ENCODE measurements at regions not wholly inside any gene's neighbourhood (a gene's known extent, or its start where the extent isn't known, plus 50 kb on each side); places are given as distances from the start of the nearest gene placed in this dataset.

GRCh38 chr5:24854350-24854749 lies 209.6 kb upstream of the CDH10 start:
- CTCF ChIA-PET: no interaction called here
- ATAC-seq: no peak
- TF ChIP-seq CHD4 (IDR thresholded peaks at IDR 0.05; ENCODE audit: borderline replicate concordance) (no peak), HOXA7 (CRISPR knock-in tag; IDR thresholded peaks at IDR 0.05) (no peak), EP300 (IDR thresholded peaks at IDR 0.05) (no peak), KDM1A (IDR thresholded peaks at IDR 0.05; ENCODE audit: low read depth) (no peak), RNF2 (IDR thresholded peaks at IDR 0.05; ENCODE audit: borderline replicate concordance, low read depth) (no peak), MAX (IDR thresholded peaks at IDR 0.05) (no peak), HEYL (CRISPR knock-in tag; IDR thresholded peaks at IDR 0.05) (no peak), MYC (IDR thresholded peaks at IDR 0.05; ENCODE audit: borderline replicate concordance, low read length) (no peak), TFCP2L1 (CRISPR knock-in tag; IDR thresholded peaks at IDR 0.05) (no peak), NR3C1 (IDR thresholded peaks at IDR 0.05) (no peak), JUN (IDR thresholded peaks at IDR 0.05) (no peak), HES2 (IDR thresholded peaks at IDR 0.05) (no peak), FOSB (CRISPR knock-in tag; IDR thresholded peaks at IDR 0.05) (no peak)
- FAIRE-seq: no peak
- no peak overlapping the region for H3K27ac ChIP-seq
- H3K4me3 ChIP-seq: no peak overlapping the region
- no peak for DNase-seq (ENCODE audit: low read depth in 1 of 2, low spot score in 1 of 2)
- no peaks in the 10 kb centered on the region for H3K4me1 ChIP-seq
- H3K4me2 ChIP-seq: no peak overlapping the region
- H3K9me3 ChIP-seq: no peaks in the 10 kb centered on the region
- POLR2A ChIA-PET: no interaction called here

GRCh38 chr5:24850926-24851486 lies 206.2 kb upstream of the CDH10 start:
- FAIRE-seq (no peak), DNase-seq (ENCODE audit: low read depth in 1 of 2, low spot score in 1 of 2) (no peak), ATAC-seq (no peak)
- Histone ChIP-seq H3K4me1 (no peaks in the 10 kb centered on the region), H3K4me3 (no peak overlapping the region), H3K27ac (no peak overlapping the region), H3K4me2 (no peak overlapping the region), H3K9me3 (no peaks in the 10 kb centered on the region)
- TF ChIP-seq ZNF302 (CRISPR knock-in tag; IDR thresholded peaks at IDR 0.05): no peak
- TF ChIP-seq TP53 (CRISPR knock-in tag; IDR thresholded peaks at IDR 0.05): no peak
- no peak for TF ChIP-seq CEBPB (IDR thresholded peaks at IDR 0.05)
- no peak for TF ChIP-seq HOXB5 (CRISPR knock-in tag; IDR thresholded peaks at IDR 0.05)
- TF ChIP-seq MAFK (IDR thresholded peaks at IDR 0.05; ENCODE audit: partially characterized antibody): no peak
- no peak for TF ChIP-seq SMC3 (IDR thresholded peaks at IDR 0.05)
- 18% methylated on average over 5 of the region's 5 CpGs for WGBS (ENCODE audit: missing lambda C conversion rate)
- ChIA-PET POLR2A (no interaction called here), CTCF (no interaction called here)

GRCh38 chr5:24849210-24849609 lies 204.4 kb upstream of the CDH10 start:
- 9% methylated on average over 1 of the region's 1 CpG for WGBS (ENCODE audit: missing lambda C conversion rate)
- Histone ChIP-seq H3K27ac (no peak overlapping the region), H3K9me3 (no peaks in the 10 kb centered on the region), H3K4me2 (no peak overlapping the region), H3K4me3 (no peak overlapping the region), H3K4me1 (no peaks in the 10 kb centered on the region)
- POLR2A ChIA-PET: no interaction called here
- no peak for FAIRE-seq
- CTCF ChIA-PET: no interaction called here
- no peak for DNase-seq (ENCODE audit: low read depth in 1 of 2, low spot score in 1 of 2)
- ATAC-seq: no peak
- TF ChIP-seq MAFK (IDR thresholded peaks at IDR 0.05; ENCODE audit: partially characterized antibody) (no peak), FOSB (CRISPR knock-in tag; IDR thresholded peaks at IDR 0.05) (no peak), PBX3 (IDR thresholded peaks at IDR 0.05) (no peak), GATA3 (IDR thresholded peaks at IDR 0.05; ENCODE audit: borderline replicate concordance) (no peak), CHD2 (IDR thresholded peaks at IDR 0.05; ENCODE audit: low read length, partially characterized antibody) (no peak), ATOH8 (CRISPR knock-in tag; IDR thresholded peaks at IDR 0.05; ENCODE audit: low read depth) (no peak), TP53 (CRISPR knock-in tag; IDR thresholded peaks at IDR 0.05) (no peak), JUNB (IDR thresholded peaks at IDR 0.05) (no peak), E2F6 (IDR thresholded peaks at IDR 0.05; ENCODE audit: borderline replicate concordance, low read depth) (no peak), MYC (IDR thresholded peaks at IDR 0.05; ENCODE audit: borderline replicate concordance, low read length) (no peak), FOSL2 (IDR thresholded peaks at IDR 0.05) (no peak), FOSL2 (CRISPR knock-in tag; IDR thresholded peaks at IDR 0.05) (no peak), RNF2 (IDR thresholded peaks at IDR 0.05; ENCODE audit: borderline replicate concordance, low read depth) (no peak), REST (IDR thresholded peaks at IDR 0.05) (no peak), HOXA7 (CRISPR knock-in tag; IDR thresholded peaks at IDR 0.05) (no peak), POLR2AphosphoS2 (conservative IDR thresholded peaks at IDR 0.05; ENCODE audit: low read length) (no peak), KDM5A (IDR thresholded peaks at IDR 0.05) (no peak), HES2 (IDR thresholded peaks at IDR 0.05) (no peak)
